ENCODE measurements at regions not wholly inside any gene's neighbourhood (a gene's known extent, or its start where the extent isn't known, plus 50 kb on each side); places are given as distances from the start of the nearest gene placed in this dataset.

- no peak for TF ChIP-seq CTCF (optimal IDR thresholded peaks at IDR 0.05 in 1 of 3, IDR thresholded peaks at IDR 0.05 in 1 of 3, conservative IDR thresholded peaks at IDR 0.05 in 1 of 3; ENCODE audit: extremely low read depth in 1 of 3, insufficient read depth in 2 of 3, low read length in 3 of 3)
- TF ChIP-seq EZH2 (IDR thresholded peaks at IDR 0.05; ENCODE audit: low read length), result no peak
Observed at GRCh38 chr7:106382929-106383328, 98.1 kb upstream of the NAMPT start.
